ENCODE measurements at regions not wholly inside any gene's neighbourhood (a gene's known extent, or its start where the extent isn't known, plus 50 kb on each side); places are given as distances from the start of the nearest gene placed in this dataset.

DNA sequence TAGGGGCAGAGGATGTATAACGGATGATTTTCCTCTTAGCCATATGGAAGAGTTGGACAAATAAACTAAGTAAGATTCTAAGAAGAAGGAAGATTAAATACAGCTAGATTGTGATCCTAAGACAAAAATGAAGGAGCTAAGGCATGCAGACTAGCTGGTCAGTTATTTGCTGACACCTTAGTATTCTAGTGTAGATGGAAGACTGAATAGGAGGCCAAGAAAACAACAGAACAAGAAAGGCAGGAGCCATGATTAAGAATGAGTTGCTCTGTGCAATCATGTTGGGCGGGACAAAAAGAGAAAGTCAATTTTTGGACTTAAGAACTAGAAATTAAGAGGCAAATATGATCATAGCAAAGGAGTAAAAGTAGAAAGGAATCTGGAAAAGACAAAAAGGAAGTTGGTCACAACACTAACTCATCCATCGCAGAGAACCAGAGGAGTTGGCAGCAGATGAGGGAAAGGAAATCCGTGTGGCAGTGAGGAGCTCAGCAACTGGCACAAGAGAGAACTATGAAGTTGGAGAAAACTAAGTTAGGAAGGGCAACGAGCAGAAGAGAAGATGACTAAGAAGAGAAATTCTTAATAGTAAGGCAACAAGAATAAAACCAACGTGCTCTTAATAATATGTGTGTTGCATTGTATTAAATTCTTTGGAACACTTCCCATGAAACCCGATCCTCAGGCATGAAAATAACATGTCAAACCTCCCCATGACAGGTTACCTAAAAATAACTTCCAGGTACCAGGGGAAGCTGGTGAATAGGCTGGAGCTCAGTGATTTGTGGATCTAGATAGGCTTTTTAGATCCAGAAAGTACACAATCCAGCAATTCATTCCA is 234.4 kb downstream of the LTN1 start:
- no peak for TF ChIP-seq EZH2phosphoT487 (conservative IDR thresholded peaks at IDR 0.05; ENCODE audit: low read length)
- TF ChIP-seq, protein P1, sequence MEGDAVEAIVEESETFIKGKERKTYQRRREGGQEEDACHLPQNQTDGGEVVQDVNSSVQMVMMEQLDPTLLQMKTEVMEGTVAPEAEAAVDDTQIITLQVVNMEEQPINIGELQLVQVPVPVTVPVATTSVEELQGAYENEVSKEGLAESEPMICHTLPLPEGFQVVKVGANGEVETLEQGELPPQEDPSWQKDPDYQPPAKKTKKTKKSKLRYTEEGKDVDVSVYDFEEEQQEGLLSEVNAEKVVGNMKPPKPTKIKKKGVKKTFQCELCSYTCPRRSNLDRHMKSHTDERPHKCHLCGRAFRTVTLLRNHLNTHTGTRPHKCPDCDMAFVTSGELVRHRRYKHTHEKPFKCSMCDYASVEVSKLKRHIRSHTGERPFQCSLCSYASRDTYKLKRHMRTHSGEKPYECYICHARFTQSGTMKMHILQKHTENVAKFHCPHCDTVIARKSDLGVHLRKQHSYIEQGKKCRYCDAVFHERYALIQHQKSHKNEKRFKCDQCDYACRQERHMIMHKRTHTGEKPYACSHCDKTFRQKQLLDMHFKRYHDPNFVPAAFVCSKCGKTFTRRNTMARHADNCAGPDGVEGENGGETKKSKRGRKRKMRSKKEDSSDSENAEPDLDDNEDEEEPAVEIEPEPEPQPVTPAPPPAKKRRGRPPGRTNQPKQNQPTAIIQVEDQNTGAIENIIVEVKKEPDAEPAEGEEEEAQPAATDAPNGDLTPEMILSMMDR (IDR thresholded peaks at IDR 0.05; ENCODE audit: insufficient read depth, low read length, poor library complexity, severe bottlenecking): no peak
